ENCODE measurements at regions not wholly inside any gene's neighbourhood (a gene's known extent, or its start where the extent isn't known, plus 50 kb on each side); places are given as distances from the start of the nearest gene placed in this dataset.

GRCh38 chr18:57269756-57270155 is 82.6 kb upstream of the ST8SIA3 start:
- Mint-ChIP-seq H3K4me1 (peaks cover 6 to 7% of the 10 kb centered on the region in 2 experiments; a peak in 3 of 4 replicates), H3K4me3 (no peak overlapping the region), H3K27ac (no peak overlapping the region), H3K27me3 (ENCODE audit: low read depth) (peaks cover 7% of the 10 kb centered on the region), H3K9me3 (no peaks in the 10 kb centered on the region; a peak in 1 of 5 replicates), H3K36me3 (ENCODE audit: insufficient read depth in 1 of 3, low read depth in 3 of 3) (no peaks in the 10 kb centered on the region; a peak in 1 of 7 replicates)
- Histone ChIP-seq H3K56ac (ENCODE audit: insufficient read length, low read depth, low read length) (no peak overlapping the region), H3K79me1 (ENCODE audit: insufficient read depth, low read depth, low read length, poor library complexity, severe bottlenecking) (no peaks in the 10 kb centered on the region), H4K8ac (replicated peaks; ENCODE audit: insufficient read length, low read depth, low read length) (no peak overlapping the region), H3K4ac (ENCODE audit: low read depth, low read length) (no peak overlapping the region), H4K91ac (ENCODE audit: insufficient read length, low read depth, low read length) (no peak overlapping the region), H3K23me2 (ENCODE audit: insufficient read length, low read depth, low read length, poor library complexity, severe bottlenecking) (no peaks in the 10 kb centered on the region), H2BK12ac (ENCODE audit: insufficient read length, low read depth, low read length) (no peak overlapping the region), H3K79me2 (ENCODE audit: insufficient read depth, low read length) (no peaks in the 10 kb centered on the region), H4K5ac (ENCODE audit: insufficient read length, low read depth, low read length) (no peak overlapping the region), H2BK20ac (ENCODE audit: low read depth, low read length, poor library complexity, severe bottlenecking) (no peak overlapping the region), H3T11ph (ENCODE audit: low read length) (no peak overlapping the region), H3K4me2 (ENCODE audit: insufficient read depth, insufficient read length, low read length) (no peak overlapping the region), H3K27ac (ENCODE audit: insufficient read length, low read depth, low read length) (no peak overlapping the region), H2AK5ac (ENCODE audit: insufficient read length, low read length) (no peak overlapping the region), H3K14ac (ENCODE audit: insufficient read depth, low read length) (no peak overlapping the region), H3K9me3 (ENCODE audit: control insufficient read depth, low read depth, low read length) (no peaks in the 10 kb centered on the region), H2AFZ (ENCODE audit: low read length) (no peak overlapping the region), H3K18ac (ENCODE audit: insufficient read length, low read depth, low read length) (no peak overlapping the region), H2BK15ac (ENCODE audit: low read depth, low read length) (no peak overlapping the region), H3K4me1 (ENCODE audit: insufficient read depth, low read length) (no peaks in the 10 kb centered on the region), H2BK5ac (ENCODE audit: insufficient read length, low read length) (no peak overlapping the region), H3K27me3 (ENCODE audit: insufficient read depth, low read length) (no peaks in the 10 kb centered on the region), H4K20me1 (ENCODE audit: control insufficient read depth, insufficient read depth, insufficient read length) (no peaks in the 10 kb centered on the region), H2BK120ac (ENCODE audit: low read depth, low read length, poor library complexity, severe bottlenecking) (no peak overlapping the region), H3K9ac (ENCODE audit: extremely low read depth, insufficient read length, low read length) (no peak overlapping the region), H3K23ac (ENCODE audit: insufficient read length, low read depth, low read length) (no peak overlapping the region)
- no CpG with 5 or more reads among the region's 3 CpGs for WGBS (ENCODE audit: extremely low coverage, insufficient read length, low lambda C conversion rate)
- TF ChIP-seq, protein P1, sequence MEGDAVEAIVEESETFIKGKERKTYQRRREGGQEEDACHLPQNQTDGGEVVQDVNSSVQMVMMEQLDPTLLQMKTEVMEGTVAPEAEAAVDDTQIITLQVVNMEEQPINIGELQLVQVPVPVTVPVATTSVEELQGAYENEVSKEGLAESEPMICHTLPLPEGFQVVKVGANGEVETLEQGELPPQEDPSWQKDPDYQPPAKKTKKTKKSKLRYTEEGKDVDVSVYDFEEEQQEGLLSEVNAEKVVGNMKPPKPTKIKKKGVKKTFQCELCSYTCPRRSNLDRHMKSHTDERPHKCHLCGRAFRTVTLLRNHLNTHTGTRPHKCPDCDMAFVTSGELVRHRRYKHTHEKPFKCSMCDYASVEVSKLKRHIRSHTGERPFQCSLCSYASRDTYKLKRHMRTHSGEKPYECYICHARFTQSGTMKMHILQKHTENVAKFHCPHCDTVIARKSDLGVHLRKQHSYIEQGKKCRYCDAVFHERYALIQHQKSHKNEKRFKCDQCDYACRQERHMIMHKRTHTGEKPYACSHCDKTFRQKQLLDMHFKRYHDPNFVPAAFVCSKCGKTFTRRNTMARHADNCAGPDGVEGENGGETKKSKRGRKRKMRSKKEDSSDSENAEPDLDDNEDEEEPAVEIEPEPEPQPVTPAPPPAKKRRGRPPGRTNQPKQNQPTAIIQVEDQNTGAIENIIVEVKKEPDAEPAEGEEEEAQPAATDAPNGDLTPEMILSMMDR (conservative IDR thresholded peaks at IDR 0.05) = no peak
- DNase-seq = no peak
